ENCODE measurements at regions not wholly inside any gene's neighbourhood (a gene's known extent, or its start where the extent isn't known, plus 50 kb on each side); places are given as distances from the start of the nearest gene placed in this dataset.

GRCh38 chr22:22800716-22801115 lies 86.9 kb upstream of the IGLL5 start:
- TF ChIP-seq CTCF (conservative IDR thresholded peaks at IDR 0.05) = no peak
- H2BK15ac ChIP-seq (ENCODE audit: low read depth, low read length) = no peak overlapping the region
- H3K27ac Mint-ChIP-seq = no peak overlapping the region
- no peak overlapping the region for H2BK12ac ChIP-seq (ENCODE audit: insufficient read length, low read depth, low read length)
- no peaks in the 10 kb centered on the region for H3K9me3 Mint-ChIP-seq
- no peaks in the 10 kb centered on the region for H3K4me1 ChIP-seq (ENCODE audit: insufficient read depth, low read length)
- no peak overlapping the region for H3K4me3 Mint-ChIP-seq
- no peak overlapping the region for H3K18ac ChIP-seq (ENCODE audit: insufficient read length, low read depth, low read length)
- no peak for DNase-seq
- H3K56ac ChIP-seq (ENCODE audit: insufficient read length, low read depth, low read length) = no peak overlapping the region
- no peak overlapping the region for H3K27ac ChIP-seq (ENCODE audit: insufficient read length, low read depth, low read length)
- H2AFZ ChIP-seq (ENCODE audit: low read length) = no peak overlapping the region
- H2BK20ac ChIP-seq (ENCODE audit: low read depth, low read length, poor library complexity, severe bottlenecking) = no peak overlapping the region
- no peak overlapping the region for H3K14ac ChIP-seq (ENCODE audit: insufficient read depth, low read length)
- H2BK120ac ChIP-seq (ENCODE audit: low read depth, low read length, poor library complexity, severe bottlenecking) = no peak overlapping the region
- no peaks in the 10 kb centered on the region for H3K9me3 ChIP-seq (ENCODE audit: control insufficient read depth, low read depth, low read length)
- no peaks in the 10 kb centered on the region for H4K20me1 ChIP-seq (ENCODE audit: control insufficient read depth, insufficient read depth, insufficient read length)
- H3K23me2 ChIP-seq (ENCODE audit: insufficient read length, low read depth, low read length, poor library complexity, severe bottlenecking) = no peaks in the 10 kb centered on the region
- no peaks in the 10 kb centered on the region for H3K79me2 ChIP-seq (ENCODE audit: insufficient read depth, low read length)
- H3K23ac ChIP-seq (ENCODE audit: insufficient read length, low read depth, low read length) = no peak overlapping the region
- no peak overlapping the region for H2BK5ac ChIP-seq (ENCODE audit: insufficient read length, low read length)
- no CpG with 5 or more reads among the region's 3 CpGs for WGBS (ENCODE audit: extremely low coverage, insufficient read length, low lambda C conversion rate)
- H4K5ac ChIP-seq (ENCODE audit: insufficient read length, low read depth, low read length) = no peak overlapping the region
- no peaks in the 10 kb centered on the region for H3K79me1 ChIP-seq (ENCODE audit: insufficient read depth, low read depth, low read length, poor library complexity, severe bottlenecking)
- H3T11ph ChIP-seq (ENCODE audit: low read length) = no peak overlapping the region
- no peak overlapping the region for H2AK5ac ChIP-seq (ENCODE audit: insufficient read length, low read length)
- H3K9ac ChIP-seq (ENCODE audit: extremely low read depth, insufficient read length, low read length) = no peak overlapping the region
- H3K27me3 Mint-ChIP-seq (ENCODE audit: low read depth) = peaks cover 98% of the 10 kb centered on the region
- no peak overlapping the region for H3K4me2 ChIP-seq (ENCODE audit: insufficient read depth, insufficient read length, low read length)
- H3K27me3 ChIP-seq (ENCODE audit: insufficient read depth, low read length) = peaks cover 9% of the 10 kb centered on the region; the same call in 1 of the 2 replicates
- no peaks in the 10 kb centered on the region for H3K36me3 Mint-ChIP-seq (ENCODE audit: insufficient read depth in 1 of 3, low read depth in 3 of 3)
- H3K4ac ChIP-seq (ENCODE audit: low read depth, low read length) = no peak overlapping the region
- H3K4me1 Mint-ChIP-seq = peaks cover 0 to 6% of the 10 kb centered on the region in 2 experiments; a peak in 2 of 4 replicates
- H4K8ac ChIP-seq (replicated peaks; ENCODE audit: insufficient read length, low read depth, low read length) = no peak overlapping the region
- H4K91ac ChIP-seq (ENCODE audit: insufficient read length, low read depth, low read length) = no peak overlapping the region
